ENCODE measurements at regions not wholly inside any gene's neighbourhood (a gene's known extent, or its start where the extent isn't known, plus 50 kb on each side); places are given as distances from the start of the nearest gene placed in this dataset.

DNA sequence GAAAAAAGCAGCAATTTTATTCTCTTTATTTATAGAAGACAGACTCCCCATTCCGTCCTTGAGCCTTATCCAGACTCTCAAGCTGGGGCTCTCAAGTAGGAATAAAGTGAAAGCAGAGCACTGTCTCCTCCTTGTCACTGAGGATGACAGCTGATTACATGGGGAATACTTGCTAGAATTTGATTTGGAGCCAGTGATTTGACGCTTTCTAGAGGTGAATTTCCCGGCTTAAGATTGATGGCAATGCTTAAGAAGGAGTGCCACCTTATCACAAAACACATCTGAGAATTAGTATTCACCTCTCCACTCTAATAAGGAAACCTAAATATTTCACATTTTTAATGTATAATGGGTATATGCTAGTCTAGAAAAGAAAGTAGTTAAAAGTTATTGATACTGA lies 135.4 kb upstream of the SLC39A10 start:
- TF ChIP-seq, protein P1, sequence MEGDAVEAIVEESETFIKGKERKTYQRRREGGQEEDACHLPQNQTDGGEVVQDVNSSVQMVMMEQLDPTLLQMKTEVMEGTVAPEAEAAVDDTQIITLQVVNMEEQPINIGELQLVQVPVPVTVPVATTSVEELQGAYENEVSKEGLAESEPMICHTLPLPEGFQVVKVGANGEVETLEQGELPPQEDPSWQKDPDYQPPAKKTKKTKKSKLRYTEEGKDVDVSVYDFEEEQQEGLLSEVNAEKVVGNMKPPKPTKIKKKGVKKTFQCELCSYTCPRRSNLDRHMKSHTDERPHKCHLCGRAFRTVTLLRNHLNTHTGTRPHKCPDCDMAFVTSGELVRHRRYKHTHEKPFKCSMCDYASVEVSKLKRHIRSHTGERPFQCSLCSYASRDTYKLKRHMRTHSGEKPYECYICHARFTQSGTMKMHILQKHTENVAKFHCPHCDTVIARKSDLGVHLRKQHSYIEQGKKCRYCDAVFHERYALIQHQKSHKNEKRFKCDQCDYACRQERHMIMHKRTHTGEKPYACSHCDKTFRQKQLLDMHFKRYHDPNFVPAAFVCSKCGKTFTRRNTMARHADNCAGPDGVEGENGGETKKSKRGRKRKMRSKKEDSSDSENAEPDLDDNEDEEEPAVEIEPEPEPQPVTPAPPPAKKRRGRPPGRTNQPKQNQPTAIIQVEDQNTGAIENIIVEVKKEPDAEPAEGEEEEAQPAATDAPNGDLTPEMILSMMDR (IDR thresholded peaks at IDR 0.05) = no peak
- no peak for ATAC-seq (ENCODE audit: low FRiP score)
- DNase-seq (ENCODE audit: low spot score) = no peak

DNA sequence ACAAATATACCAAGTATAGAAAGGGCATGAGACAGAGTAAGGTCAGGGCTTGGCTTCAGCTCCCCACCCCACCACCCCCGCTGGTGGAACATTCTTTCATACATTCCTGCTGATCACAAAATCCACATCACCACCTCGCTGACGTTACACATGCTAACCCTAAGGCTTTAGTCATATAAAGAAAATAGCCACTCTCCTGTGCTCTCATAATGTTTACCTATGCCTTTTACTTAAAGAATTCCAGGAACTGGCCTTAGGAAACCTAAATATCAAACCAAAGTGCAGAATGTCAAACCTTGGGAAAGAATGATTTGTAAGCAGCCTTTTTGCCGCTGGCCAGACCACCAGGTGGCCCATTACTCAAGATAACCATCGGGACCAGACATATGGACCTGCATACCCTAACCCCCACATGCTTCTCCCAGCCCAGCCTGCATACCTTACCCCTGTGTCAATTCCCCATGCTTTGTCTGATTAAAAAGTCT lies 136.3 kb upstream of the SLC39A10 start:
- DNase-seq (ENCODE audit: low spot score) = no peak
- TF ChIP-seq, protein P1 (IDR thresholded peaks at IDR 0.05) = no peak
- ATAC-seq (ENCODE audit: low FRiP score) = peak; percentile 70

DNA sequence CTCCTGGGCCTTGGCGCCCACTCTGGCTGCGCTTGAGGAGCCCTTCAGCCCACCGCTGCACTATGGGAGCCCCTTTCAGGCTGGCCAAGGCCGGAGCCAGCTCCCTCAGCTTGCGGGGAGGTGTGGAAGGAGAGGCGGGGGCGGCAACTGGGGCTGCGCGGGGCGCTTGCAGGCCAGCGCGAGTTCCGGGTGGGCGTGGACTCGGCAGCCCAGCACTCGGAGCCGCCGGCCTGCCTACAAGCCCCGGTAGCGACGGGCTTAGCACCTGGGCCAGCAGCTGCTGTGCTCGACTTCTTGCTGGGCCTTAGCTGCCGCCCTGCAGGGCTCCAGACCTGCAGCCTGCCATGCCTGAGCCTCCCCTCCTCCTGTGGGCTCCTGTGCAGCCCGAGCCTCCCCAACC lies 141.5 kb upstream of the SLC39A10 start:
- ATAC-seq (ENCODE audit: low FRiP score) (no peak), DNase-seq (ENCODE audit: low spot score) (no peak)
- TF ChIP-seq, protein P1 (IDR thresholded peaks at IDR 0.05) = no peak

DNA sequence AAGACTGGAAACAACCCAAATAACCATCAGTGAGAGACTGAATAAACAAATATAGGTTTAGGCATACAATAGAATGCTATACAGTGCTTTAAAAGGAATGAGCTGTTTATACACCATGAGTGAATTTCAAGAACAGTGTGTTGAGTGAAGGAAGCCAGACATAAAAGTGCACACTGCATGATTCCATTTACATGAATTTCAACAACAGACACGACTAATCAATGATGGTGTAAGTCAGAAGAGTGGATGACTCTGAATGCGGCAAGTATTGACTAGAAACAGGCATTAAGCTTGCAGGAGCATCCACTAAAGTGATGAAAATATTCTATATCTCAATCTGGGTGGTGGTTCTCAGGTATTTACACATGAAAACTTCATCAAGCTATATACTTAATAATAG lies 142.7 kb upstream of the SLC39A10 start:
- DNase-seq (ENCODE audit: low spot score) = no peak
- no peak for ATAC-seq (ENCODE audit: low FRiP score)

DNA sequence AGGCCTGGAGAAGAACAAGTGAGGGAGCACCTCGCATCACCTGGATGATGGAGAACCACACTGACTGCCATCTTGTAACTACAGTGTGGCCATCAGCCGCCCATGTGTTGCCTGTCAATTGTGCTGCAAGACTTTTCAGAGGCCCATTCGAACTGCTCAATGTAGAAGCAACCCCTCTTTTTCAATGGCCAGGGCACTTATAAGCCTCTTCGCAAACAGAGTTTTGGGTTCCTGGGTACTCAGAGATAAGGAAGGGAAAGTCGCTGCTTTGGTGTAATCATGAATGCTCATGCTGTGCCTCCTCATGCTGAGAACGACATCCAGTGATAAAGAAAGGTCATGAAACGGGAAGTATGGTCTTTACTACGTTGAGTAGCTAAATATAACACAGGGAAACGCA lies 143.9 kb upstream of the SLC39A10 start:
- no peak for ATAC-seq (ENCODE audit: low FRiP score)
- TF ChIP-seq, protein P1 (IDR thresholded peaks at IDR 0.05) = no peak
- DNase-seq (ENCODE audit: low spot score) = no peak

More for the DNA sequence above, 142.7 kb upstream of the SLC39A10 start:
- TF ChIP-seq, protein P1 (IDR thresholded peaks at IDR 0.05) = no peak

DNA sequence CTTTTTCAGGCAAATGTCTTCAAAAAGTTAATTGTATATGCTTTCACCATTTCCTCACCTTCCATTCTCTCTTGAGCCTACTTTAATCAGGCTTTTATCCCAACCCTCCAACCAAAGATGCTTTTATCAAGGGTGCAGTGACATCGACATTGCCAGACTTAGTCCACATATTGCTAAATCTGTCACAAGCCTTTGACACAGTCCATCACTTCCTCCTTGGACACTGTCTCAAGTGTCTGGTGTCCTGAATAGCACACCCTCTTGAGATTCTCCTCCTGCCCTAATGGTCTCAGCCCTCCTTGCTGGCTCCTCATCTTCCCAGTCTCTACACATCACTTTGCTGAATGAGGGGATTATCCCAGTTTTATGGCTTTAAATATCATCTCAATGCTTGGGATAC lies 147.5 kb upstream of the SLC39A10 start:
- TF ChIP-seq, protein P1 (IDR thresholded peaks at IDR 0.05) = no peak
- no peak for DNase-seq (ENCODE audit: low spot score)
- no peak for ATAC-seq (ENCODE audit: low FRiP score)

DNA sequence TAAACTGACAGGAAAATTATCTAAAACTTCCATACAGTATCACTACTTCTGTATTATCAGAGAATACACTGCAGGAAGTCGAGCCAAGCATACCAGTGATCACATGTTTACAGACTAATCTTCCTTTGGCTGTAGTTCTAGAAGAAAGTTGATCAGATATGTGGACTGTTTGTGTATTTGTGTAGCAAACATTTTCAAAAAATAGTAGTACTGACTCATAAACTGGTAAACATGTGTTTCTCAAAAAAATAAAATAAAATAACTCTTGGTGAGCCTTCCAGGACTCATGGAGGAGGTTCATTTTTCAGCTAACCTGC lies 148.9 kb upstream of the SLC39A10 start:
- no peak for DNase-seq (ENCODE audit: low spot score)
- TF ChIP-seq, protein P1 (IDR thresholded peaks at IDR 0.05) = no peak
- no peak for ATAC-seq (ENCODE audit: low FRiP score)

Measured in omental fat pad (tissue), 3 donors.